ENCODE measurements at regions not wholly inside any gene's neighbourhood (a gene's known extent, or its start where the extent isn't known, plus 50 kb on each side); places are given as distances from the start of the nearest gene placed in this dataset.
"Not testable (repeated sequence)": the region's sequence is repeated elsewhere in the genome, so short reads cannot be mapped to it uniquely, and the experiment has no call there.

DNA sequence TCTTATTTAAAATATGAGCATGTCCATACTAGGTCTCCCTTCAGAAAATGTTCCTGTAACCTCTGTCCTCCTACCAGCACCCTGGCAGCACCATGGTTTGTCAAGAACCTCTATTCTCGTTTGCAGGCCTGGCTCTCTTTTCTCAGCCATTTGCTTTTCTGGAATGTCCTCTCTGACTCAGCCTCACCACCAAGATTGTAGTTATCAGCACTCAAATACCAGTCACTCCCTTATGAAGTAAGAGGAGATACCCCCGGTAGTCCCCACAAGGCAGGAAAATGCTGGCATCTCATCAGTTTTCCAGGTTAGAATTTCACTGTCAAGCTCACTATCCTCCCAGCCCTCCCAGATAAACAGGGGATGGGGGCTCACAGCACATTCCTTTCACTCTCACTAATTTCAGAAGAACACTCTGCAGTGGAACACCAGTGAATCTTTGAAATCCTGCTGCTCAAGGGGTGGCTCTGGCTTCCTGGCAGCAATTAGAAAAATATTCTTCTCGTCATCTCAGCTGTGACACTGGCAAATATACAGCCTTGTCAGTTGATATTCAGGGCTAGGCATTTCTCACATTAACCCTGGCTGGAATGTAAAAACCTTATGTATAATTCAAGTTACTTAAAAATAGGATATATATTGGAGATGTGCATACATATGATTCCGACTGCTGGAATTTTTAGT, 129.2 kb downstream of the TBX18 start:
- TF ChIP-seq, protein P1, sequence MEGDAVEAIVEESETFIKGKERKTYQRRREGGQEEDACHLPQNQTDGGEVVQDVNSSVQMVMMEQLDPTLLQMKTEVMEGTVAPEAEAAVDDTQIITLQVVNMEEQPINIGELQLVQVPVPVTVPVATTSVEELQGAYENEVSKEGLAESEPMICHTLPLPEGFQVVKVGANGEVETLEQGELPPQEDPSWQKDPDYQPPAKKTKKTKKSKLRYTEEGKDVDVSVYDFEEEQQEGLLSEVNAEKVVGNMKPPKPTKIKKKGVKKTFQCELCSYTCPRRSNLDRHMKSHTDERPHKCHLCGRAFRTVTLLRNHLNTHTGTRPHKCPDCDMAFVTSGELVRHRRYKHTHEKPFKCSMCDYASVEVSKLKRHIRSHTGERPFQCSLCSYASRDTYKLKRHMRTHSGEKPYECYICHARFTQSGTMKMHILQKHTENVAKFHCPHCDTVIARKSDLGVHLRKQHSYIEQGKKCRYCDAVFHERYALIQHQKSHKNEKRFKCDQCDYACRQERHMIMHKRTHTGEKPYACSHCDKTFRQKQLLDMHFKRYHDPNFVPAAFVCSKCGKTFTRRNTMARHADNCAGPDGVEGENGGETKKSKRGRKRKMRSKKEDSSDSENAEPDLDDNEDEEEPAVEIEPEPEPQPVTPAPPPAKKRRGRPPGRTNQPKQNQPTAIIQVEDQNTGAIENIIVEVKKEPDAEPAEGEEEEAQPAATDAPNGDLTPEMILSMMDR (conservative IDR thresholded peaks at IDR 0.05; ENCODE audit: low read depth, low read length) = no peak
- DNase-seq (ENCODE audit: low read depth) = no peak
- no peak overlapping the region for H3K4me3 ChIP-seq (ENCODE audit: low read length)

DNA sequence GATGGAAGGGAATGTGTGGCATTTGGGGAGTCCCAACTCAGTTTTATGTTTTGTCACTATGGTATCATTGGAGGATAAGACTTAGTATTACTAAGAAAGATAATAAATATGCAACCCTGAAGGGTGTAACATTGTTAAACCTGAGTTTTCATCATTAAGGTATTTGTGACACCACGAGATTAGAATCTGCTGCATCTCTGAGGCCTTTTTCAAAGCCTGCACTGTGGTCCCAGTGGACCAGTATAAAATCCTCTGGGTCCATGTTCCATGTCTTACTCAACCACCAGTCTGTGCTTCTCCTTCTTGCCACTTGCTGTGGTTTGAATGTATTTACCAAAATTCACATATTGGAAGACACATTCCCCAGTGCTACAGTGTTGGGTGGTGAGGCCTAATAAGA, 130.6 kb downstream of the TBX18 start:
- TF ChIP-seq, protein P1 (conservative IDR thresholded peaks at IDR 0.05; ENCODE audit: low read depth, low read length) = no peak
- no peak for DNase-seq (ENCODE audit: low read depth)
- H3K4me3 ChIP-seq (ENCODE audit: low read length) = no peak overlapping the region

DNA sequence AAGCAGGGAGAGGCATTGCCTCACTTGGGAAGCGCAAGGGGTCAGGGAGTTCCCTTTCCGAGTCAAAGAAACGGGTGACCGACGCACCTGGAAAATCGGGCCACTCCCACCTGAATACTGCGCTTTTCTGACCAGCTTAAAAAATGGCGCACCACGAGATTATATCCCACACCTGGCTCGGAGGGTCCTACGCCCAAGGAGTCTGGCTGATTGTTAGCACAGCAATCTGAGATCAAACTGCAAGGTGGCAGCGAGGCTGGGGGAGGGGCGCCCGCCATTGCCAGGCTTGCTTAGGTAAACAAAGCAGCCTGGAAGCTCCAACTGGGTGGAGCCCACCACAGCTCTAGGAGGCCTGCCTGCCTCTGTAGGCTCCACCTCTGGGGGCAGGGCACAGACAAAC, 137.9 kb downstream of the TBX18 start:
- not testable (repeated sequence) for H3K4me3 ChIP-seq (ENCODE audit: low read length); DNase-seq (ENCODE audit: low read depth)

DNA sequence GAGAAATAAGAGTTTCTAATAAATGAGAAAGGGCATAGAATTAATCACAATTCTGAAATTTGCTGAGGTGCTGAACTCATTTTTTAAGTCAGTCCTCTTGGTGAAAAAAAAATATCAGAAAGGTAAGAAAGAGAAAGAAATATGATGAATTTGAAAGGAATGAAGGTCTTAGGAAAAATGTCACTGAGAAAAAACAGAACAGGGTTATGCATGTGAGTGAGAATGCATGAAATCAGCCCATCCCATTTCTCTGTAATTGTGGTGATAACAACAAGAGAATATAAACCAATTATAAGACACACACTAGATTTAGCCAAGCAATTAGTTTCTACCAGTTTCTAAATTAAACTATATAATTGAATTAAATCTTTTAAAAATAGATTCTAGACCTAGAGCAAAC, 138.9 kb downstream of the TBX18 start:
- no peak for DNase-seq (ENCODE audit: low read depth)
- TF ChIP-seq, protein P1 (conservative IDR thresholded peaks at IDR 0.05; ENCODE audit: low read depth, low read length) = no peak
- H3K4me3 ChIP-seq (ENCODE audit: low read length) = no peak overlapping the region

DNA sequence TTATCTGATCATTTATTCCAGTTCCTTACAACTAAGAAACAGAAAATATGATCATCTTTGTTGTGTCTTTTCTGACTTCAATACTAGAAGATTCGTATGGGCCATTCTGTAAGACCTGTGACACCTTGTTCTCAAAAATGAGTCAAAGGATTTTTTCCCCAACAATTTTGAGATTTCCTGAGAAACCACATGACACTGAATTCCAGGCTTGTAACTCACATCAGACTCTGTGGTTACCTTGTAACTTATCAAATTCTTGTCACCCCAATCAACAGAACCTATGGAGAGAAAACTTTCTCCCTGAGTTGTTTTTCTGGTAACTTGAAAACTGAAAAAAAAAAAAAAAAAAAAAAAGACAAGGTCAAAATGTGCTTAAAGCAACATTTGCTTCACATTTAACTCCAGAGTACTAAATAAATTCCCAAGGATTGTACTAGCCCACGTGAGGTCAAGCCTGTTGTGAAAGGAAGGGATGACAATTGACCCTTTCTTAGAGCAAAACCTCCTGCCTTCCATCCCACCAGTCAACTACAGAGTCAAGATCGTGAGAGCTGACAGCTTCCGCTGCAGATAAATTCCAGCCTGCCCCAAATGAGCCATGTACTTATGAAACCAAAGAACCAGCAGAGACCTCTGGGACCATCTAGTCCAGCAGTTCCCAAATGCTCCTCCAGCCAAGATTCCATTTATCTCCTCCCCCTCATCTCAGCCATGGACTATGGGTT, 140.3 kb downstream of the TBX18 start:
- H3K4me3 ChIP-seq (ENCODE audit: low read length) = no peak overlapping the region
- DNase-seq (ENCODE audit: low read depth) = no peak
- TF ChIP-seq, protein P1 (conservative IDR thresholded peaks at IDR 0.05; ENCODE audit: low read depth, low read length) = no peak

DNA sequence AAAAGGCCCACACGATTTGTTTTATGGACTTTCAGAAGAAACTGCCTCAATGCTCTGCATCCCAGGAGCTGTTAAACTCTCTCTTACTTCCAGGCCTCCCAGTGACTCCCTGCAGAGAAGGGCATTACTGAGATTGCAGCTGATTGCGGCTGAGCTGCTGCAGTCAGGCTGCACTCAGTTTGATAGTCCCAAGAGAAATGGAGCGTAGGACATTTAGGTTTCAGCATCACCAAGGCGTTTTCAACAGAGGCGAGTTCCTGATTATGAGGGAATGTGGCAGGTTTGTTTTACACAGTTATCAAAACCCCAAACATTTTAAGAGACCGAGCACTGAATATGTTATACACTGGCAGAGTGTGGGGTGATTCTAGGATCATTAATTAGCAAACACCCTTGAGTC, 145.6 kb downstream of the TBX18 start:
- no peak for DNase-seq (ENCODE audit: low read depth)
- TF ChIP-seq, protein P1 (conservative IDR thresholded peaks at IDR 0.05; ENCODE audit: low read depth, low read length) = no peak
- no peak overlapping the region for H3K4me3 ChIP-seq (ENCODE audit: low read length)

DNA sequence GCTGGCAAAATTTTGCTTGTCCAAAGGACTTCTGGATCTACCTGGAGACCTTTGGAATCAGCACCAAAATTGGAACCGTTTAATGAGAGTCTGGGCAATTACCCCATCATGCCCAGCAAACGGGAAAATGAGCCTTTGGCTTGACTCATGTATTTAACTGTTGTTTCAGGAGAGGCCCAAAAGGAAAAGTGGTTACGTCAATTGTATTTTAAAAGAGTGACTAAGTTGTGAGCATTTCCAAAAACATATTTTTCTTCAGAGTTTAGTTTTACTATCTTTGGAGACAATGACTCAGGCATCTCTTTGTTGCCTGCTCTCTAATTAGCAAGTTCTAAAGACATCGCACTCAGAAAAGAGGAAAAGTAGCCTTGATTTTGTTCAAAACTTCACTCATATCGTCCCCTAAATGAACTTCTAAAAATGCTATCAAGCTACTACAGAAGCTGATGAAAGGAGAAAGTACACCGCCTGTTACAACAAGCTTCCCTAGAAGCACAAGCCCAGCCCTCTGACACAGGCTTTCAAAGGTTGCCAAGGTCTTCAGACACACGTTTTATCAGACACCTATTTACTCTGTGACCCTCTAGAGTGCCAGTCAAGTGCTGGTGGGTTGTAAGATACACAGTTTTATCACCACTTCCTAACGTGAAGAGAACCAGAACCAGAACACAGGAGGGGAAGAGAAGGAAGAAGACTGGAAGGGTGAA, 146.2 kb downstream of the TBX18 start:
- TF ChIP-seq, protein P1 (conservative IDR thresholded peaks at IDR 0.05; ENCODE audit: low read depth, low read length) = no peak
- H3K4me3 ChIP-seq (ENCODE audit: low read length) = no peak overlapping the region
- DNase-seq (ENCODE audit: low read depth) = no peak

All from retinal pigment epithelial cell (primary cell).